ENCODE measurements at regions not wholly inside any gene's neighbourhood (a gene's known extent, or its start where the extent isn't known, plus 50 kb on each side); places are given as distances from the start of the nearest gene placed in this dataset.

DNA sequence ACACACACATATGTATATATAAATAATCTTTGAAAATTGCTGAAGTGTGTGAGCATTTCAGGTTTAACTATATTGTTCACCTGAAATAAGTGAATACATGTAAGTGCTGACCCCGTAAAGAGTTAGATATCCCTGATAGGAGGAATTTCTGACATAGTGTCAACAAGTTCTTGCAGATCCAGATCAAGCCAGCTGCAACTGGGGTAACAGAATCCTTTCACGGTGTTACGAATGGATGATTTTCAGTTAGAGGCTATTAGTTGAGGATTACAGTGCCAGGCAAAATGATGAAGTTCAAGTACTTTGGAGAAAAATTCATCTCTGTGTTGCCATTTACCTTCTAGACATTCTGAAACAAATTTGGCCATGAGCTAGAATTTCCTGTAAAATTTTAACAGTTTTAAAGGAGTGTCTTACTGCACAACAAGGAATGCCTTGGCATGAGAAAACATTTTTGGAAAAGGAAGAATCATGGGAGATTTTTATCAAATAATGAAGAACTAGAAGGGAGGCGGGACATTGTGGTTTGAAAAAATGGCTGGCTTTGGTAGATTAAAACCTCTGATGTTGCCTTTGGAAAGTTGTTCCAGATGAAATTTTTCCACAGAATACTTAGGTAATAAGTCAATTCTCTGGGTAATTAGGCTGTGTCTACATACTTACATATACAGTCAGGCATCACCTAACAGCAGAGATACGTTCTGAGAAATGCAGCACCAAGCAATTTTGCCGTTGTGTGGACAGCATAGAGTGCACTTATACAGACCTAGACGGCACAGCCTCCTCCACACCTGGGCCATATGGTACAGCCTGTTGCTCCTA is 84.4 kb upstream of the FAT1 start:
- TF ChIP-seq GATA2 (IDR thresholded peaks at IDR 0.05; ENCODE audit: low read depth, low read length) (no peak), GATA3 (IDR thresholded peaks at IDR 0.05; ENCODE audit: low read depth, low read length) (no peak)
